HG02610 (cell line): ENCODE measurements at regions not wholly inside any gene's neighbourhood (a gene's known extent, or its start where the extent isn't known, plus 50 kb on each side); places are given as distances from the start of the nearest gene placed in this dataset.

ENCODE experiments used
- ATAC-seq: cut with Tn5 transposase; IDR thresholded peaks from one replicate; pipeline ENCODE4 v1.9.1; 2021; ENCODE audit warnings: mild to moderate bottlenecking, moderate library complexity; ENCODE audit not compliant: unreplicated experiment

DNA sequence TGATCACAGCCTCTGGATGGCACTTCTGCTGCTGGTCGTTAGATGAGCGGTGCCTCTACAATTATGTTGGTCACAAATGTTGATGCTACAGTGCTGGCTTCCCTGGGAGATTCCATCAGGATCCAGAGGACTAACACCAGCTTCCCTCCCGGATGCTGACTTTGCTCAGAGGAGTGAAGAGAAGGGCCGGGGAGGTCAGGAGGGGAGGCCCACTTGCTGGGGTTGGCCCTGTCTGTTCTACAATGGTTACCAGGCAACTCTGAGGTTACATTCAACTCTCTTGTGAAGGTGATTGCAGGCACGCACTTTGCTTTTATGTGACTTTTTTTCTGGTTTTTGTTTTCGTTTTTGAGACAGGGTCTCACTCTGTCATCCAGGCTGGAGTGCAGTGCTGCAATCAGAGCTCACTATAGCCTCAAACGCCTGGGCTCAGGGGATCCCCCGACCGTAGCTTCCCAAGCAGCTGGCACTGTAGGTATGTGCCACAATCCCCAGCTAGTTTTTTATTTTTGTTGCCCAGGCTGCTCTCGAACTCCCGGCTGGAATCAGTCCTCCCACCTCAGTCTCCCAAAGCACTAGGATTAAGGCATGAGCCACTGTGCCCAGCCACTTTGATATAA is 112.5 kb downstream of the ADSS2 start:
- ATAC-seq: no peak

DNA sequence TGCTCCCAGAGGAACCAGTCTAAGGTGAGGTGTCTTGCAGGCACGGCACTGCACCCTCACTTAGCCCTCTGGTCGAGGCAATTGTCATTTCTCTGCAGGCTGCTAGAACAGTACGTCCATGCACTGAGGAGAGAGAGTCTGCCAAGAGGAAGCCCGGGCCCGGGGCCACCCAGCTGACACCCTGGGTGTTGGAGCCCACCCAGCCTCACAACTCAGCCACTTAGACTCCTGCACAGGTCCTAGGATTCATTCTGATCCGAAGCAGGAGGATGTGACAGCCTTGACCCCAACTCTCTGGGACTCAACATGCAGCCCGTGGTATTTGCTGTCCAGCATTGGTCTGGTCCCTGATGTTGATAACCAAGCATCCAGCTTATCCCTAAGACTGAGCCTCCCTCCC is 111.9 kb downstream of the ADSS2 start:
- no peak for ATAC-seq

DNA sequence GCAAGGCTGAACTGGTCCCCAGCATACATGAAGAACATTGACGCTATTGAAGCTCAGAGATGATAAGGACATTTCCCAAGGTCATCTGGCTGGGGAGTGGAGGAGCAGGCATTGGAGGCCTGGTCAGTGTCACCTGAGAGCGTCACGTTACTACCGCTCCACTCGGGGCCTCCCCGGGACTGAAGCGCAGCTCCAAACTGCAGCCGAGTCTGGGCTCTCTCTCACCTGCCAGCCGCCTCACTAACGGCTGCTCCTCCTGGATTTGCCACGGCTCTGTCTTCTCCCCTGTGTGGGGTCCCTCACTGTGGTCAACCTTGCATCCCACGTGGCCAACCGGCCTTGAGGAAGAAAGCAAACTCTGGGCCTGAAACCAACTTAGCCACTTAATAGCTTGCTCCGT is 111.3 kb downstream of the ADSS2 start:
- ATAC-seq: no peak

DNA sequence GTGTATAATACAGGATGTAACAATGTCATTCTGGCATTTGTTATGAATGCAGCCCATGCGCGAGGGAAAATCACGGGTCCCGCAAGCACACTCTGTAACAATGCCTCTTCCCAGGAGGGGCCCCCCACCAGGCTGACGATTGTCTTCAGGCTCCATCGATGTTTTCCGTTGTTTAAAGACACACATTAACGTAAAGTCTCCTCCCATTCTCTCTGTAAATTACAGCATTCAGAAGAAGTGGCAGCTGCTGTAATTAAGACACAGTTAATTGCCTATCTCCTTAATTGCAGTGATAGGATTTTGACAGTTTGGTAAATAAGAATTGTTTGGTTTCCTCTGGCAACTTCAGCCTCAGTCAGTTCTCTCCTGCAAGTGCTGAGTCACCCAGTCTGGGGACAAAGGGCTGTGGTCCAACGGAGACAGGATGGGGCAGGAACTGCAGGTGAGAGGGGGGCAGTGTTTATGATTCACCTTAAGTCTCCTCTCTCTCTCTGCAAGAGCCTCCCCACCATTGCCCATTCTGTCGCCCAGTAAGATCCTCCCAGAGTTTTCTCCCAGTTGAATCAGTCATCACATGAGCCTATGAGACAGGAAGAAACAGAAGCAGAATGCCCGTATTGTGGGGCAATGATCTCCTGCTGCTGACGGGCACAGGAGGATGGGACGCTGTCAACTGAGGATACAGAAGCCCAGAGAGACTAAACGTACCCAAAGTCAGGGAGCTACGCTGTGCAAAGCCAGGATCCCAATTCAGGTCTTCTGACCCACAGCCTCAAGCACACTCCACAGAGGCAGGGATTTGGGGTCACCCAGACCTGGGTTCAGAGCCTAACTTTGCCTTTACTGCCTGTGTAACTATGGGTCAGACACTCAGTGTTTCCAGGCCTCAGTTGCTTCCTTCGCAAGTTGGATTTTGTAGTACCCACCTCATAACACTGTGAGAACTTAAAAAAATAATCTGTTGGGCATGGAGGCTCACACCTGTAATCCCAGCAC is 110.0 kb downstream of the ADSS2 start:
- ATAC-seq: no peak

DNA sequence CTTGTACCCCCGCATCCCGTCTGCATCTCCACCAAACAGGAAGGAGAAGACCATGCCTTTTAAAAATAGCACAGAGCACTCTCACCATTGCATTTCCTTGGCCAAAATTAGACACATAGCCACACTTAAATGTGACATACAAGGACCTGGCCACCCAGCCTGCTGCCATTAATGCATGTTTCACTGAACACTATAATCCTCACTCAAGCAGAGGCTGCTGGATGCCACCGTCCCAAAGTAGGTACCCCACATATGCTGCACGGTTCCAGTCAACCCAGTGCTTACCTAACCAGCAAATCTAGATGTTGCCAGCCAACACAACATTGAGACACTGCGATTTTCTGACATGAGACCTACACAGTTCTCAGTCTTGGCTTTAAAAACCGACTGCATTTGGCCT is 107.7 kb downstream of the ADSS2 start:
- no peak for ATAC-seq

DNA sequence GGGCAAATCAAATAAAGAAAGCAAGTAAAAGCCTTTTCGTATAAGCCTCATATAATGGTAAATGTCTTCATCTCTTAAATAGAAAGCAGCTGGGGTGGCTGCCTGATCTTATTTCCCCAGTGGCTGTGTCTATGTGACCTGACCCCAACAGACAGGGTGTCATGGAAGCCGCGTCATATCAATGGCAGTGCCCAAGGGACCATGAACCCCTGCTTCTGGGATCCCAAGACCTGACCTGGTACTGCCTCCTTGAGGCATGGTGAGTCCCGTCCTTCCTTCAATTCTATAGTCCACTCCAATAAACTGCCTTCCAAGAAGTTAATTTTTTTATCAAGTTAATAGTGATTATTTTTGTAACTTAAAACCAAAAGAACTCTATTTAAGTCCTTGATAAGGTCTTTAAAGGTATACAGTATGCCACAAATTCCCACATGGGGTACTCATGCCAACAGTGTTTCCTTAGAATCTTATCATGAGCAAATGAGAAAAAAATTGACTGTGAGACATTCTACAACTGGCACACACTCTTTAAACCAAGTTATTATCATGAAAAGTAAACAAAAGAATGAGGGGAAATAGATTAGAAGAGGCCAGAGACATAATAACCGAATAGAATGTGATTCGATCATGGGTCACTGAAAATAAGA is 104.6 kb downstream of the ADSS2 start:
- no peak for ATAC-seq

DNA sequence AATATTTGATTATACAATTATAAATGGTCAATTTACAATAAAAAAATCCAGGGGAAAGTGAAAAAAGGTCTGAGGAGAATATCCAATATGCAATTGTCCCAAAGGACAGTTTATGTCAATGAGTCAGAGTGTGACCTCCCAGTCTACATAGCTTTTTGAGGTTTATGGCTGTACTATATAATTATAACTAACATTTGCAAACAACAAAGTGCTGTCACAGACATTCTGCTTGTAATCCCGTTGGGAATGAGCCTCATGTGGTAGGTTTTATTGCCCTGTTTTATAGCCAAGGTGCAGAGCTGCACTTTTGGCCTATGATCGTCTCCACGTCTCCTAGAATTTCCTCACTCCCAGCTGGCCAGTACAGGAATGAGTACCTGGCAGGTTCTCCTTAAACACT is 103.8 kb downstream of the ADSS2 start:
- ATAC-seq: no peak

DNA sequence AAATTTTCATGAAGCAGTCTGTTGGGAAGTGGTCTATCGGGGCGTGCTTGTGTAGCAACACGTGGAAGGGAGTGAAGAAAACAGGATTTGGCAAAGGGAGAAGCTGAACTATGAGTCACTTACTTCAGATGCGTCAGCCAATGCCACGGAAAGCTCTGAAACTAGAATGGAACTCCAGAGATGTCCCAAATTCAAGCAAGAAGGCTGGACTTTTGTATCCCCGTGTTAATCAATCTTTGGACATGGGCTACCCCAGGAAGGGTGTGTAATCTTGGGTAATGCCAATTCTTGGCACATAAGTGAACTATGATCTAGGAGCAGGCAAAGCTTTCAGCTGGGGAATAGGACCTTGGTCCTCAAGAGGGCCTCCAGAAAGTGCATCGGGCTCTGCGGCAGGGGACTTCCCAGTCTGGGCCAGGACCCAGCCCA is 102.6 kb downstream of the ADSS2 start:
- no peak for ATAC-seq

DNA sequence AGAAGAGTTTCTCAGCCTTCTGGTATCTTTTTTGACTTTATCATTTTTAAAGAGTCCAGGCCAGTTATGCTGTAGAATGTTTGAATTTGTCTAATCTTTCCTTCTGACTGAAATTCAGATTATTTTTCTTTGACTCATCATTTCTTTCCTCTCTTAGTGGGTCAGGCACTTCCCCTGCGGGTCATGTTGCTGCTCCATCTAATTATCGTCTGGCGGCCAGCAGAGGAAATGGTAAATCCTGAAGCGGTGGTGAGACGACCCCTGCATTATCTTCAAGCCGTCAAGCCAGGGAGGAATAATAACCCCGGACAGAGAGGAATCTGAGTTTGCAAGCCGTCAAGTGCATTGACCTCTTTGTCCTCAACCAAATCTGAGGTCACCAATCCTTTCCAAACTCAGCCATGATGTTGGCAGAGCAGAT is 102.1 kb downstream of the ADSS2 start:
- no peak for ATAC-seq

DNA sequence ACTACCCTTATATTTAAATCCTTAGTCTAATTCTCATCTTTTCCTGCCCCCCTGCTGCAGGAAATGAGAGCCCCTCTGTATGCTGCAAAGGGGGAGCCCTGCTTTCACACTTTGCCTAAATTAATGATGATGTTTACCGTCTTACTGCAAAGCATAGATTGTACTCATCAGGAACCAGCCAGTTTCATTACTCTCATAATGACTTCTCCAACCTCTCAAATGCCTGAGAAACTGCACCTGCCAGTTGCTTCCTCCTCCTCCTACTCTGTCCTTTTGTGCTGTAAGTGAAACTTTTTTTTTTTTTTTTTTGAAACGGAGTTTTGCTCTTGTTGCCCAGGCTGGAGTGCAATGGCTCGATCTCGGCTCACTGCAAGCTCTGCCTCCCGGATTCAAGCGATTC is 101.7 kb downstream of the ADSS2 start:
- ATAC-seq: peak; percentile 84

DNA sequence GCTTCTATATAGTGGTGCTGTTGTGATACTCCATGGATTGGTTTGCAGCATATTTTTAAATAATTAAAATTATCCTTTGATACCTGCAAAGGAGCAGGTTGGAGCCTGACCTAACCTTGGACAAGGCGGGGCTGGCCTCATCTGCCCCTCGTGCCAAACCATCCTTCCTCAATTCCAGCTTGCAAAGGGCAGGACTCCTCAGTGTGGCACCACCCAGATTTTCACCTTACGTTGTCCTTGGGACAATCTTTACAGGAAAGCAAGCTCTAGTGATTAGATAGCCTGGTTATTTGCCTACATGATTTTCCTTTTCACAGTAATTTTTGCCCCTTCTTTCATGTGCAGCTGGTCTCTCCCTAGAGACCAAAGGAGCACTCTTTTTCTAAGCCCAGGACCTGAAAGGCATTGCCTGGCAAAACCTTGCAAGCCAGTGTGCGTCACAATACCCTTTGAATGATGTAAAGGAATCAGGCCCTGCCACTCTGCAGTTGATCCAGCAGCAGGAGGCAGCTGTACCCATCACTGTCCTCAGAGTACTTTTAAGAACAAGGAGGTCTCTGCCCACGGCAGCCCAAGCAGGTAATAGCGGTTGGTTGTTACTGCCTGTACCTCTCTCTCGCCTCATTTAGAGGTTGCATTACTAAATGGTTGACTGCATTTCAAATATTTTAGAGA is 99.4 kb downstream of the ADSS2 start:
- ATAC-seq: no peak

DNA sequence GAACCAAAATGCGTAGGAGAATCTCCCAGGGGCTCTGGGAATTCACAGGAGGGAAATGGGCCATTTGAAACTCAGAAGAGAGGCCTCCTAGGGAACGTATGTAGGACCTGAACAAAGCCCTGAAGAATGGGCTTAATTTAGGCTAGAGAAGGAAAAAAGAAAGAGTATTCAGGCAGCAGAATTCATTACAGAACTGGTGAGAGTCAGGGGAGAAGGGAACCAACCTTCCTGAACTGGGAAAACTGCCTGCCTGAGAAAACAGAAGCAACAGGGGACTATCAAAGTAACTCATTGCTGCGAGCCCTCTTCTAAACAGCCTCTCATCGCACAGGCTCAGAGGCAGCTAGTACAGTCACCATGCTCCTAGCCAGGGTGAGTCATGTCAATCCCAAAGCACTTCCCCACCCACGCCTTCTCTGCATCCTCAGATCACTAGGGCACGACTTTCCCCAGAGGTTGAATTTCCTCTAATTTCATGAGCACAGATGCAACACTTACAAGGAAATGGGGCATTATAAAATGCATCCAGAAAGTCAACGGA is 98.1 kb downstream of the ADSS2 start:
- peak; percentile 78 for ATAC-seq

DNA sequence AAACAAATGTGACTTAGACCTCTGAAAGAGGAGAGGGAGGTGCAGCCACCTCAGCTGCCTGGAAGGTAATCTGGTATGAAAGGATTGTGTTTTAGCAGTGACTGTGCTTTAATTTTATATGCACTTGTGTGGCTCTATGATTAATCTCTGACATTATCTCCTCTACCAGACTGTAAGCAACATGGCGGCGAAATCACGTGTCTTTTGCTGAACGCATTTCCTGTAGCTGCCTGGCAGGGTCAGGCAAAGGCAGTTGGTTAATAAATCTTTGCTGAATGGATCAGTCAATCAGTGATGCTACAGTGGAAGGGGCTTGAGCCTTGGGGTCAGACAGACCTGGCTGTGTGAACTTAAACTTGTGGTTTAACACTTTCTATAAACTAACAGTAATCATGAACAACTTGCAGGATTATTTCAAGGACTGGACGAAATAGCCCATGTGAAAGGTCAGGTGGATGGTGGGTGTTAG is 96.9 kb downstream of the ADSS2 start:
- no peak for ATAC-seq

DNA sequence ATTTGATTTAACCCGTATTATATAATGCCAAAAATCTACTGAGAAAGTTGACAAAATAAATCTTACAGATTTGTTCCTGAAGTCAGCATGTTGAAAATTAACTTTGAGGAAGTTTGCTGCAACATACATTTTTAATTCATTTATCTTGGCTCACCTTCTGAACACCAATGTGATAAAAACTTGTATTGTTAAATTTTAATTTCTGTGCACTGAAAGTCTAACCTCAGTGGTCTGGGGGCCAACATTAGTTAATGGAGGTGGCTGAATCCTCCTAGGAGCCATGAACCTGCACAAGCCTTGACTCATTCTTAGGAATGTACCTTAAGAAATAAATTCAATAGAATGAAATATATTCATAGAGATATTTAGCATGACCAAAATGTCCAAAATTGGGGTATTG is 95.3 kb downstream of the ADSS2 start:
- no peak for ATAC-seq
